ENCODE measurements at regions not wholly inside any gene's neighbourhood (a gene's known extent, or its start where the extent isn't known, plus 50 kb on each side); places are given as distances from the start of the nearest gene placed in this dataset.

DNA sequence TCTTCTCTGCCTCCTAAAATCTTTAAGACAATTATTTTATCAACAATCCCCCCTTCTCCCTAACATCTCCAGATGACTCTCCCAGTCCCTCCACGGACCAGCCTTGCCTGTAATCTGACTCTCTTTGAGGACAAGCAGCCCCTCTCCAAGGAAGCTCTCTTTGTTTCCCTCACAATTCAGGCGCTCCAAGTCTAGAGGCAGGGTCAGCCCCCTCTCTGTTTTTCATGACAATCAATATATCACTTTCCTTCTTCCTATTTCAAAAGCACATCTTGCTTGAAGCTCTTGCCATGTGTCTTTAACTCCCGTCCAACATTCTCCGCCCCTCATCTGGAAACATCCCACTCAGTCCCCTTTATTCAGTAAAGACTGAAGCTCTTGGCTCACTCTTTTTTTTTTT lies 393.4 kb upstream of the SULF2 start:
- no peak overlapping the region for H3K27ac Mint-ChIP-seq
- no peak overlapping the region for H3K9ac ChIP-seq (ENCODE audit: extremely low read depth, low read length, poor library complexity, severe bottlenecking)
- H3K27ac ChIP-seq (ENCODE audit: low read depth, low read length) = peak overlapping the region; percentile 46
- no peaks in the 10 kb centered on the region for H3K27me3 ChIP-seq (ENCODE audit: control insufficient read depth, insufficient read depth, low read length, poor library complexity, severe bottlenecking)
- H3K27me3 Mint-ChIP-seq (ENCODE audit: insufficient read depth) = peaks cover 8% of the 10 kb centered on the region
- WGBS, 2 experiments (ENCODE audit: insufficient coverage in 1 of 2, insufficient read length in 1 of 2) = 39 to 53% methylated on average over 4 of the region's 4 CpGs
- H3K4me3 ChIP-seq (ENCODE audit: low read length) = no peak overlapping the region
- H3K4me1 Mint-ChIP-seq = peaks cover 10% of the 10 kb centered on the region
- H3K4me1 ChIP-seq (ENCODE audit: control insufficient read depth, insufficient read depth, low read length) = no peaks in the 10 kb centered on the region
- H3K4me3 Mint-ChIP-seq = no peak overlapping the region
- H3K9me3 ChIP-seq (ENCODE audit: control insufficient read depth, low read length) = peaks cover 8% of the 10 kb centered on the region
- no peaks in the 10 kb centered on the region for H3K36me3 Mint-ChIP-seq (ENCODE audit: low read depth)
- H3K36me3 ChIP-seq (ENCODE audit: control insufficient read depth, insufficient read depth, low read length) = no peaks in the 10 kb centered on the region
- peaks cover 18% of the 10 kb centered on the region for H3K9me3 Mint-ChIP-seq
- TF ChIP-seq, protein P1, sequence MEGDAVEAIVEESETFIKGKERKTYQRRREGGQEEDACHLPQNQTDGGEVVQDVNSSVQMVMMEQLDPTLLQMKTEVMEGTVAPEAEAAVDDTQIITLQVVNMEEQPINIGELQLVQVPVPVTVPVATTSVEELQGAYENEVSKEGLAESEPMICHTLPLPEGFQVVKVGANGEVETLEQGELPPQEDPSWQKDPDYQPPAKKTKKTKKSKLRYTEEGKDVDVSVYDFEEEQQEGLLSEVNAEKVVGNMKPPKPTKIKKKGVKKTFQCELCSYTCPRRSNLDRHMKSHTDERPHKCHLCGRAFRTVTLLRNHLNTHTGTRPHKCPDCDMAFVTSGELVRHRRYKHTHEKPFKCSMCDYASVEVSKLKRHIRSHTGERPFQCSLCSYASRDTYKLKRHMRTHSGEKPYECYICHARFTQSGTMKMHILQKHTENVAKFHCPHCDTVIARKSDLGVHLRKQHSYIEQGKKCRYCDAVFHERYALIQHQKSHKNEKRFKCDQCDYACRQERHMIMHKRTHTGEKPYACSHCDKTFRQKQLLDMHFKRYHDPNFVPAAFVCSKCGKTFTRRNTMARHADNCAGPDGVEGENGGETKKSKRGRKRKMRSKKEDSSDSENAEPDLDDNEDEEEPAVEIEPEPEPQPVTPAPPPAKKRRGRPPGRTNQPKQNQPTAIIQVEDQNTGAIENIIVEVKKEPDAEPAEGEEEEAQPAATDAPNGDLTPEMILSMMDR (conservative IDR thresholded peaks at IDR 0.05) = no peak
- no peak for DNase-seq

DNA sequence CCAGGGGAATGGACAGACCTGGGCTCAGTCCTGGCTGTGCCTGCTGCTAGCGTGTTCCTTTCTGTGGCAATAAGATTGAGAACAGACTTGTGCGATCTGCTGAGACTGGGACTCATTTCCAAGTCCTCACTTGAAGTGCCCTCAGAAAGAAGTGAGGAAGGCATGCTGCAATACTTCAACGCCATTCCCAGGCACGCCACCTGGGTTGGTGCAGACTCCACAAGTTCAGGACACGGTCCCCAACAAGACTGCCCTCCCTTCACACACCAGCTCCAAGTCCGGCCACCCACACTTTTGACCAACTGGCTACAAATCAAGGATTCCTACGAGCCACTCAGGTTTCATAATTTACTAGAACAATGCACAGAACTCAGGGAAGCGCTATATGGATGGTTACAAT lies 391.8 kb upstream of the SULF2 start:
- H3K9me3 Mint-ChIP-seq = peaks cover 26% of the 10 kb centered on the region
- no peaks in the 10 kb centered on the region for H3K27me3 ChIP-seq (ENCODE audit: control insufficient read depth, insufficient read depth, low read length, poor library complexity, severe bottlenecking)
- H3K4me3 ChIP-seq (ENCODE audit: low read length) = no peak overlapping the region
- peaks cover 20% of the 10 kb centered on the region for H3K9me3 ChIP-seq (ENCODE audit: control insufficient read depth, low read length)
- H3K4me3 Mint-ChIP-seq = no peak overlapping the region
- H3K36me3 ChIP-seq (ENCODE audit: control insufficient read depth, insufficient read depth, low read length) = no peaks in the 10 kb centered on the region
- no peak for DNase-seq
- peaks cover 9% of the 10 kb centered on the region for H3K27me3 Mint-ChIP-seq (ENCODE audit: insufficient read depth)
- WGBS, 2 experiments (ENCODE audit: insufficient coverage in 1 of 2, insufficient read length in 1 of 2) = 80 to 84% methylated on average over 5 to 8 of the region's 8 CpGs
- no peaks in the 10 kb centered on the region for H3K36me3 Mint-ChIP-seq (ENCODE audit: low read depth)
- TF ChIP-seq, protein P1 (conservative IDR thresholded peaks at IDR 0.05) = no peak
- no peak overlapping the region for H3K27ac ChIP-seq (ENCODE audit: low read depth, low read length)
- peaks cover 16% of the 10 kb centered on the region for H3K4me1 Mint-ChIP-seq
- no peak overlapping the region for H3K9ac ChIP-seq (ENCODE audit: extremely low read depth, low read length, poor library complexity, severe bottlenecking)
- no peaks in the 10 kb centered on the region for H3K4me1 ChIP-seq (ENCODE audit: control insufficient read depth, insufficient read depth, low read length)
- no peak overlapping the region for H3K27ac Mint-ChIP-seq

DNA sequence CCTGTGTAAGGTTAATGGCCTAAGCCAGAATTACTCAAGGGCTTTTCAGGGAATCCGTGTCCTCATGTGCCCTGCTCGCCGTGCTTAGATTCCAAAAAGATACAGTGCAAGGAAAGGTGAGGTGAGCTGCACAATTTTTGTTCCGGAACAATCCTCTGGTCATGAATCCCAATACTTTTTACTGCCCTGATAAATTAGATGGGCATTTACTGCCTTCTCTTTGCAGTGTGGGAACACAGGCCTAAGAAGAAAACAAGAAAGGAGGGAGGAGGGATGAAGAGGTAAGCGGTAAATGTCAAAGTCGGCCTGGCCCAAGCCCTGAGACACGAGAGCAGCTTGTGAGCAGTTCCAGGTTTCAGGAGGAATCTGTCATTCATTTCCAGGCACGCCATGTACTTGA lies 390.9 kb upstream of the SULF2 start:
- Histone ChIP-seq H3K27ac (ENCODE audit: low read depth, low read length) (no peak overlapping the region), H3K9ac (ENCODE audit: extremely low read depth, low read length, poor library complexity, severe bottlenecking) (no peak overlapping the region), H3K36me3 (ENCODE audit: control insufficient read depth, insufficient read depth, low read length) (no peaks in the 10 kb centered on the region), H3K4me3 (ENCODE audit: low read length) (no peak overlapping the region), H3K9me3 (ENCODE audit: control insufficient read depth, low read length) (peaks cover 15% of the 10 kb centered on the region), H3K4me1 (ENCODE audit: control insufficient read depth, insufficient read depth, low read length) (peaks cover 5% of the 10 kb centered on the region), H3K27me3 (ENCODE audit: control insufficient read depth, insufficient read depth, low read length, poor library complexity, severe bottlenecking) (no peaks in the 10 kb centered on the region)
- no peak overlapping the region for H3K4me3 Mint-ChIP-seq
- H3K27ac Mint-ChIP-seq = no peak overlapping the region
- no peaks in the 10 kb centered on the region for H3K36me3 Mint-ChIP-seq (ENCODE audit: low read depth)
- peaks cover 20% of the 10 kb centered on the region for H3K9me3 Mint-ChIP-seq
- TF ChIP-seq, protein P1 (conservative IDR thresholded peaks at IDR 0.05) = no peak
- DNase-seq = no peak
- H3K4me1 Mint-ChIP-seq = peaks cover 22% of the 10 kb centered on the region
- H3K27me3 Mint-ChIP-seq (ENCODE audit: insufficient read depth) = peaks cover 9% of the 10 kb centered on the region
- 89 to 93% methylated on average over 7 to 8 of the region's 8 CpGs for WGBS, 2 experiments (ENCODE audit: insufficient coverage in 1 of 2, insufficient read length in 1 of 2)
